IMR-90 (cell line): ENCODE measurements at regions not wholly inside any gene's neighbourhood (a gene's known extent, or its start where the extent isn't known, plus 50 kb on each side); places are given as distances from the start of the nearest gene placed in this dataset.

ENCODE experiments used
- ATAC-seq: fragments of 200-7000 bp; cut with Tn5 transposase; 2 replicates; pipeline ENCODE4 v1.9.1; 2020; ENCODE audit warnings: low read depth, mild to moderate bottlenecking, moderate library complexity
- BruUV-seq: library from RNA; stranded (reverse); fragments of 400-500 nt; replicated peaks from 2 replicates; lab custom pipeline; 2021; lab: Mats Ljungman, UMichigan
- CTCF ChIA-PET: fragments of 300-600 bp; formaldehyde crosslinking; extraction: SDS; loops from one replicate; lab custom pipeline; 2021; ENCODE audit warnings: antibody characterized with exemption; lab: Yijun Ruan, JAX
- POLR2A ChIA-PET: fragments of 300-600 bp; sonication (Branson Sonifier 250); formaldehyde crosslinking; loops from one replicate; lab custom pipeline; 2022; ENCODE audit warnings: antibody characterized with exemption; ENCODE audit not compliant: unreplicated experiment; lab: Charles Lee
- DNase-seq: peaks from one replicate; pipeline ENCODE4 v3.0.0; 2013
- H2AFZ ChIP-seq: replicated peaks from 2 replicates; pipeline ENCODE3; 2013; ENCODE audit warnings: low read length, mild to moderate bottlenecking; ENCODE audit not compliant: poor library complexity
- H2AK5ac ChIP-seq: 2 replicates; pipeline ENCODE4 v1.6.1; 2013; ENCODE audit warnings: low read depth, low read length, inconsistent platforms
- H2AK9ac ChIP-seq: replicated peaks from 2 replicates; pipeline ENCODE3; 2013; ENCODE audit warnings: mild to moderate bottlenecking, low read depth, low read length, moderate library complexity; ENCODE audit not compliant: poor library complexity
- H2BK120ac ChIP-seq: 2 replicates; pipeline ENCODE4 v1.6.1; 2013; ENCODE audit warnings: low read depth, low read length, inconsistent platforms
- H2BK15ac ChIP-seq: 3 replicates; pipeline ENCODE4 v1.6.1; 2013; ENCODE audit warnings: low read depth, low read length, inconsistent platforms
- H2BK20ac ChIP-seq: 2 replicates; pipeline ENCODE4 v1.6.1; 2013; ENCODE audit warnings: low read depth, mild to moderate bottlenecking, inconsistent platforms, low read length, moderate library complexity
- H2BK5ac ChIP-seq: 2 replicates; pipeline ENCODE4 v1.6.1; 2013; ENCODE audit warnings: mild to moderate bottlenecking, low read depth, low read length, inconsistent platforms; ENCODE audit not compliant: poor library complexity, severe bottlenecking
- H3K14ac ChIP-seq: replicated peaks from 2 replicates; pipeline ENCODE4 v1.6.1; 2013; ENCODE audit warnings: low read depth, low read length, inconsistent platforms
- H3K18ac ChIP-seq: 2 replicates; pipeline ENCODE4 v1.6.1; 2013; ENCODE audit warnings: low read depth, low read length, control low read depth
- H3K23ac ChIP-seq: 2 replicates; pipeline ENCODE4 v1.6.1; 2013; ENCODE audit warnings: low read depth, low read length, inconsistent platforms
- H3K27ac ChIP-seq: 2 replicates; pipeline ENCODE4 v1.5.1; 2013; ENCODE audit warnings: mild to moderate bottlenecking, control low read depth, low read length; ENCODE audit not compliant: insufficient read depth
- H3K27me3 ChIP-seq: 2 replicates; pipeline ENCODE4 v1.6.1; 2013; ENCODE audit warnings: low read length; ENCODE audit not compliant: control insufficient read depth, insufficient read depth
- H3K36me3 ChIP-seq: 2 replicates; pipeline ENCODE4 v1.6.1; 2013; ENCODE audit warnings: low read length, mixed read lengths; ENCODE audit not compliant: control insufficient read depth, insufficient read depth
- H3K4ac ChIP-seq: 2 replicates; pipeline ENCODE4 v1.6.1; 2013; ENCODE audit warnings: low read depth, low read length, inconsistent platforms
- H3K4me1 ChIP-seq: 2 replicates; pipeline ENCODE4 v1.6.1; 2013; ENCODE audit warnings: low read length, mixed read lengths; ENCODE audit not compliant: control insufficient read depth, insufficient read depth
- H3K4me2 ChIP-seq: 2 replicates; pipeline ENCODE4 v1.6.1; 2013; ENCODE audit warnings: low read depth, mild to moderate bottlenecking, control low read depth, low read length, moderate library complexity
- H3K4me3 ChIP-seq: 2 replicates; pipeline ENCODE4 v1.5.1; 2013; ENCODE audit warnings: low read depth, mild to moderate bottlenecking, control low read depth, low read length, moderate library complexity; ENCODE audit not compliant: insufficient read depth
- H3K56ac ChIP-seq: 2 replicates; pipeline ENCODE4 v1.6.1; 2013; ENCODE audit warnings: low read length, inconsistent platforms; ENCODE audit not compliant: insufficient read depth; ENCODE audit errors: extremely low read depth
- H3K79me1 ChIP-seq, 2 experiments: 2 replicates each; pipeline ENCODE4 v1.6.1; 2013; ENCODE audit warnings: low read length in 2 of 2, inconsistent platforms in 1 of 2, low read depth in 1 of 2
- H3K9ac ChIP-seq: 2 replicates; pipeline ENCODE4 v1.6.1; 2013; ENCODE audit warnings: low read depth, low read length, control low read depth
- H3K9me1 ChIP-seq: 2 replicates; pipeline ENCODE4 v1.6.1; 2013; ENCODE audit warnings: low read length, inconsistent platforms; ENCODE audit not compliant: insufficient read depth
- H3K9me3 ChIP-seq: 2 replicates; pipeline ENCODE4 v1.6.1; 2013; ENCODE audit warnings: low read length; ENCODE audit not compliant: control insufficient read depth, insufficient read depth
- H4K20me1 ChIP-seq: 2 replicates; pipeline ENCODE4 v1.6.1; 2013; ENCODE audit warnings: low read length, inconsistent platforms; ENCODE audit not compliant: insufficient read depth
- H4K5ac ChIP-seq: 2 replicates; pipeline ENCODE4 v1.6.1; 2013; ENCODE audit warnings: mild to moderate bottlenecking, low read depth, low read length, control low read depth
- H4K8ac ChIP-seq, 2 experiments: 2 replicates each; pipeline ENCODE4 v1.6.1; 2013; ENCODE audit warnings: low read depth in 2 of 2, low read length in 2 of 2, control low read depth in 1 of 2, inconsistent platforms in 1 of 2
- H4K91ac ChIP-seq: 2 replicates; pipeline ENCODE4 v1.6.1; 2013; ENCODE audit warnings: low read depth, low read length, inconsistent platforms; ENCODE audit not compliant: insufficient read depth
- BHLHE40 ChIP-seq: fragments of 150-350 bp; IDR thresholded peaks from 2 replicates; pipeline ENCODE4 v1.6.1; 2016; ENCODE audit warnings: mild to moderate bottlenecking, low read depth, low read length
- CEBPB ChIP-seq: IDR thresholded peaks from 2 replicates; pipeline ENCODE4 v1.6.1; 2012; ENCODE audit warnings: low read depth, low read length, improper control_type of control experiment
- FOS ChIP-seq: fragments of 150-350 bp; IDR thresholded peaks from 2 replicates; pipeline ENCODE4 v1.6.1; 2016; ENCODE audit warnings: low read depth, low read length
- MAFK ChIP-seq: IDR thresholded peaks from 2 replicates; pipeline ENCODE4 v1.6.1; 2012; ENCODE audit warnings: low read depth, low read length, improper control_type of control experiment
- NFE2L2 ChIP-seq: fragments of 150-350 bp; IDR thresholded peaks from 2 replicates; pipeline ENCODE4 v1.6.1; 2016; ENCODE audit warnings: low read depth, mild to moderate bottlenecking, low read length
- POLR2A ChIP-seq: IDR thresholded peaks from 2 replicates; pipeline ENCODE4 v1.6.1; 2012; ENCODE audit warnings: mild to moderate bottlenecking, low read depth, low read length
- RAD21 ChIP-seq: IDR thresholded peaks from 2 replicates; pipeline ENCODE4 v1.6.1; 2012; ENCODE audit warnings: low read length, improper control_type of control experiment
- RFX5 ChIP-seq: IDR thresholded peaks from 2 replicates; pipeline ENCODE4 v1.8.0; 2012; ENCODE audit warnings: low read depth, mild to moderate bottlenecking, low read length, moderate library complexity
- USF2 ChIP-seq: fragments of 150-350 bp; IDR thresholded peaks from 2 replicates; pipeline ENCODE4 v1.6.1; 2017; ENCODE audit warnings: mild to moderate bottlenecking, antibody characterized with exemption, low read length, low read depth
- WGBS, 2 experiments: methylation state at CpG; one replicate each; pipeline versions ENCODE4 v1.1.5 to v1.1.7; 2013; ENCODE audit warnings: missing lambda C conversion rate in 2 of 2; ENCODE audit not compliant: insufficient read length in 1 of 2; ENCODE audit errors: extremely low coverage in 2 of 2; 5-methylcytosine and 5-hydroxymethylcytosine counted together
- dilution Hi-C: fragments of 300-500 bp; cut with HindIII; formaldehyde crosslinking; loops from one replicate; pipeline ENCODE4 v1.14.3; 2018; ENCODE audit warnings: low sequenced_read_pairs; ENCODE audit not compliant: unreplicated experiment
- in situ Hi-C: fragments of 300-500 bp; cut with MboI; formaldehyde crosslinking; loops from 3 replicates; pipeline ENCODE4 v1.14.3; 2019; ENCODE audit warnings: low sequenced_read_pairs, inconsistent platforms, mixed read lengths
- intact Hi-C: fragments of 100-400 bp; cut with micrococcal nuclease; formaldehyde crosslinking; loops from 2 replicates; pipeline ENCODE4 v1.10.0; 2022
- TF ChIP-seq, protein P1 (sequence below): conservative IDR thresholded peaks from 2 replicates; pipeline ENCODE4 v1.5.1; 2012; ENCODE audit warnings: mild to moderate bottlenecking, low read depth, low read length, improper control_type of control experiment
- TF ChIP-seq, protein P2 (sequence below): fragments of 150-350 bp; IDR thresholded peaks from 2 replicates; pipeline ENCODE4 v1.6.1; 2016; ENCODE audit warnings: low read depth, mild to moderate bottlenecking, low read length, moderate library complexity, borderline replicate concordance

- H3K27ac ChIP-seq = no peak overlapping the region
- ChIA-PET POLR2A (no interaction called here), CTCF (interaction anchor here (0.8 to 1.4 kb wide), 2 partner anchors 14 to 194 kb away, joined by 3 read pairs; no protein-coding TSS in a partner anchor)
- no peak overlapping the region for H3K4me2 ChIP-seq
- no peak for ATAC-seq
- no peak overlapping the region for H2BK5ac ChIP-seq
- H4K20me1 ChIP-seq = no peaks in the 10 kb centered on the region
- no peak overlapping the region for H2AK5ac ChIP-seq
- H3K14ac ChIP-seq = no peak overlapping the region
- no peak overlapping the region for H4K8ac ChIP-seq
- H2AK9ac ChIP-seq = no peak overlapping the region
- H3K27me3 ChIP-seq = no peaks in the 10 kb centered on the region
- no peak overlapping the region for H3K18ac ChIP-seq
- H4K5ac ChIP-seq = no peak overlapping the region
- no peak overlapping the region for H2BK15ac ChIP-seq
- H3K4me3 ChIP-seq = no peak overlapping the region
- no peak overlapping the region for H3K23ac ChIP-seq
- H3K4ac ChIP-seq = no peak overlapping the region
- H3K9me1 ChIP-seq = no peaks in the 10 kb centered on the region
- H3K36me3 ChIP-seq = no peaks in the 10 kb centered on the region
- no peaks in the 10 kb centered on the region for H3K4me1 ChIP-seq
- dilution Hi-C loops (no loop called here), in situ Hi-C loops (no loop called here), intact Hi-C loops (no loop called here)
- no peak overlapping the region for H3K56ac ChIP-seq
- no peaks in the 10 kb centered on the region for H3K79me1 ChIP-seq
- TF ChIP-seq, protein P1, sequence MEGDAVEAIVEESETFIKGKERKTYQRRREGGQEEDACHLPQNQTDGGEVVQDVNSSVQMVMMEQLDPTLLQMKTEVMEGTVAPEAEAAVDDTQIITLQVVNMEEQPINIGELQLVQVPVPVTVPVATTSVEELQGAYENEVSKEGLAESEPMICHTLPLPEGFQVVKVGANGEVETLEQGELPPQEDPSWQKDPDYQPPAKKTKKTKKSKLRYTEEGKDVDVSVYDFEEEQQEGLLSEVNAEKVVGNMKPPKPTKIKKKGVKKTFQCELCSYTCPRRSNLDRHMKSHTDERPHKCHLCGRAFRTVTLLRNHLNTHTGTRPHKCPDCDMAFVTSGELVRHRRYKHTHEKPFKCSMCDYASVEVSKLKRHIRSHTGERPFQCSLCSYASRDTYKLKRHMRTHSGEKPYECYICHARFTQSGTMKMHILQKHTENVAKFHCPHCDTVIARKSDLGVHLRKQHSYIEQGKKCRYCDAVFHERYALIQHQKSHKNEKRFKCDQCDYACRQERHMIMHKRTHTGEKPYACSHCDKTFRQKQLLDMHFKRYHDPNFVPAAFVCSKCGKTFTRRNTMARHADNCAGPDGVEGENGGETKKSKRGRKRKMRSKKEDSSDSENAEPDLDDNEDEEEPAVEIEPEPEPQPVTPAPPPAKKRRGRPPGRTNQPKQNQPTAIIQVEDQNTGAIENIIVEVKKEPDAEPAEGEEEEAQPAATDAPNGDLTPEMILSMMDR = no peak
- TF ChIP-seq BHLHE40 (no peak), POLR2A (no peak), MAFK (no peak), RFX5 (no peak), NFE2L2 (no peak), RAD21 (no peak), CEBPB (no peak), USF2 (no peak), FOS (no peak)
- TF ChIP-seq, protein P2, sequence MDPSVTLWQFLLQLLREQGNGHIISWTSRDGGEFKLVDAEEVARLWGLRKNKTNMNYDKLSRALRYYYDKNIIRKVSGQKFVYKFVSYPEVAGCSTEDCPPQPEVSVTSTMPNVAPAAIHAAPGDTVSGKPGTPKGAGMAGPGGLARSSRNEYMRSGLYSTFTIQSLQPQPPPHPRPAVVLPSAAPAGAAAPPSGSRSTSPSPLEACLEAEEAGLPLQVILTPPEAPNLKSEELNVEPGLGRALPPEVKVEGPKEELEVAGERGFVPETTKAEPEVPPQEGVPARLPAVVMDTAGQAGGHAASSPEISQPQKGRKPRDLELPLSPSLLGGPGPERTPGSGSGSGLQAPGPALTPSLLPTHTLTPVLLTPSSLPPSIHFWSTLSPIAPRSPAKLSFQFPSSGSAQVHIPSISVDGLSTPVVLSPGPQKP = no peak
- no CpG with 5 or more reads among the region's 2 CpGs for WGBS, 2 experiments
- no peak for DNase-seq
- H2BK20ac ChIP-seq = no peak overlapping the region
- H2AFZ ChIP-seq = no peak overlapping the region
- no peak overlapping the region for H4K91ac ChIP-seq
- no peak overlapping the region for H3K9ac ChIP-seq
- H3K9me3 ChIP-seq = no peaks in the 10 kb centered on the region
- H2BK120ac ChIP-seq = no peak overlapping the region
- BruUV-seq = no TSS peak
Measured at GRCh38 chr1:221933814-221934213, 191.9 kb upstream of the DUSP10 start.
